Ishikawa (cell line): ENCODE measurements at regions not wholly inside any gene's neighbourhood (a gene's known extent, or its start where the extent isn't known, plus 50 kb on each side); places are given as distances from the start of the nearest gene placed in this dataset.

Experiments used
- CEBPB ChIP-seq: IDR thresholded peaks from 2 replicates; pipeline ENCODE4 v1.6.1; 2012
- CREB1 ChIP-seq: IDR thresholded peaks from 2 replicates; pipeline ENCODE4 v1.6.1; 2012; ENCODE audit warnings: low read depth
- EGR1 ChIP-seq: IDR thresholded peaks from 2 replicates; pipeline ENCODE4 v1.6.1; 2012
- EP300 ChIP-seq: IDR thresholded peaks from 2 replicates; pipeline ENCODE4 v1.6.1; 2012; ENCODE audit warnings: borderline replicate concordance
- FOXM1 ChIP-seq: IDR thresholded peaks from 2 replicates; pipeline ENCODE4 v1.6.1; 2012; ENCODE audit warnings: low read depth, borderline replicate concordance
- MAX ChIP-seq: IDR thresholded peaks from 2 replicates; pipeline ENCODE4 v1.6.1; 2012
- NFIC ChIP-seq: IDR thresholded peaks from 2 replicates; pipeline ENCODE4 v1.6.1; 2012
- RAD21 ChIP-seq: IDR thresholded peaks from 2 replicates; pipeline ENCODE4 v1.6.1; 2012; ENCODE audit warnings: low read depth
- REST ChIP-seq: IDR thresholded peaks from 2 replicates; pipeline ENCODE4 v1.6.1; 2012; ENCODE audit warnings: low read depth, mild to moderate bottlenecking
- TAF1 ChIP-seq: IDR thresholded peaks from 2 replicates; pipeline ENCODE4 v1.6.1; 2012; ENCODE audit warnings: low read depth, mild to moderate bottlenecking
- TCF12 ChIP-seq: IDR thresholded peaks from 2 replicates; pipeline ENCODE4 v1.6.1; 2012; ENCODE audit warnings: low read depth
- TEAD4 ChIP-seq: IDR thresholded peaks from 2 replicates; pipeline ENCODE4 v1.6.1; 2012
- YY1 ChIP-seq: IDR thresholded peaks from 2 replicates; pipeline ENCODE4 v1.6.1; 2012; ENCODE audit warnings: low read depth
- ZBTB7A ChIP-seq: IDR thresholded peaks from 2 replicates; pipeline ENCODE4 v1.6.1; 2012; ENCODE audit warnings: low read depth
- TF ChIP-seq, protein P1 (sequence below): IDR thresholded peaks from 2 replicates; pipeline ENCODE4 v1.6.1; 2012

DNA sequence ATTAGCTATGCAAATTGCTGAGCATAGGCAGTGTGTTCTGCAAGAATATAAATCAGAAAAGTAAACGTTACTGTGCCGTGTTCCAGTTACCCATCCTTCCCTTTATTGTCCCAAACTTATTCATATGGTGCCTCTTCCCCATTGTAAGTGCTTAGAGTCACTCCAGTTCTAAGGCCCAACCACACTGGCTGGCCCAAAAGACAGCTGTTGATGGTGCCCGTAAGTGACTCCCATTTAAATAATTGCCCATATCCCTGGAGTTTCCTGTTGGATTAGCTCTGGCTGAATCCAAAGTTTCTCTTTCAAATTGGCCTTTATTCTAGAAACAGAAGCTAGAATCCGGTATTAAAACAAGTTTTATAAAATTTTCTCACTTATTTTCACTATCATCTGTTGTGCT lies 400.1 kb upstream of the DDHD1 start:
- TF ChIP-seq TAF1 = no peak
- TF ChIP-seq CEBPB = no peak
- no peak for TF ChIP-seq REST
- no peak for TF ChIP-seq TCF12
- TF ChIP-seq MAX = no peak
- TF ChIP-seq EGR1 = no peak
- TF ChIP-seq YY1 = no peak
- TF ChIP-seq TEAD4 = no peak
- no peak for TF ChIP-seq NFIC
- TF ChIP-seq, protein P1, sequence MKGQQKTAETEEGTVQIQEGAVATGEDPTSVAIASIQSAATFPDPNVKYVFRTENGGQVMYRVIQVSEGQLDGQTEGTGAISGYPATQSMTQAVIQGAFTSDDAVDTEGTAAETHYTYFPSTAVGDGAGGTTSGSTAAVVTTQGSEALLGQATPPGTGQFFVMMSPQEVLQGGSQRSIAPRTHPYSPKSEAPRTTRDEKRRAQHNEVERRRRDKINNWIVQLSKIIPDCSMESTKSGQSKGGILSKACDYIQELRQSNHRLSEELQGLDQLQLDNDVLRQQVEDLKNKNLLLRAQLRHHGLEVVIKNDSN = no peak
- TF ChIP-seq EP300 = no peak
- no peak for TF ChIP-seq CREB1
- no peak for TF ChIP-seq ZBTB7A
- TF ChIP-seq RAD21 = no peak
- TF ChIP-seq FOXM1 = no peak

DNA sequence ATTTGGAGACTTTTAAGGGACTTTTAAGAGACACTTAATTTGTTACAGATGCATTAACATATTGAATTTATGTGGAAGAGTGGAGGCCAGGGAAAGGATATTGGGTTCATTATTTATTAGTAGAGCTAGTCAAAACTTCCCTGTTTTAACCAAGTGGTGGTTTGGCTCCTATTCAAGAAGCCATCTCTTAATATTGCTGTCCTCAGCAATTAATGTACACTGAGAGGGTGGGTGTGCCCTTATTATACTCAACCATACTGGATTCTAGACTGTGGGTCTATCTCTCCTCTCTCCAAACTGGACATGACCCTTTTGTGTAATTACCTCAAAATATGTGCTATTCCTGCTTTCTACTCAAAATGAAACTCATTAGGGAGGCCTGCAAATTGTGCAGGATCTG lies 398.7 kb upstream of the DDHD1 start:
- no peak for TF ChIP-seq YY1
- TF ChIP-seq EP300 = no peak
- TF ChIP-seq CEBPB = no peak
- TF ChIP-seq MAX = no peak
- TF ChIP-seq FOXM1 = no peak
- no peak for TF ChIP-seq RAD21
- no peak for TF ChIP-seq REST
- no peak for TF ChIP-seq TAF1
- no peak for TF ChIP-seq TCF12
- no peak for TF ChIP-seq CREB1
- no peak for TF ChIP-seq ZBTB7A
- no peak for TF ChIP-seq NFIC
- no peak for TF ChIP-seq EGR1
- no peak for TF ChIP-seq TEAD4
- TF ChIP-seq, protein P1 = no peak

DNA sequence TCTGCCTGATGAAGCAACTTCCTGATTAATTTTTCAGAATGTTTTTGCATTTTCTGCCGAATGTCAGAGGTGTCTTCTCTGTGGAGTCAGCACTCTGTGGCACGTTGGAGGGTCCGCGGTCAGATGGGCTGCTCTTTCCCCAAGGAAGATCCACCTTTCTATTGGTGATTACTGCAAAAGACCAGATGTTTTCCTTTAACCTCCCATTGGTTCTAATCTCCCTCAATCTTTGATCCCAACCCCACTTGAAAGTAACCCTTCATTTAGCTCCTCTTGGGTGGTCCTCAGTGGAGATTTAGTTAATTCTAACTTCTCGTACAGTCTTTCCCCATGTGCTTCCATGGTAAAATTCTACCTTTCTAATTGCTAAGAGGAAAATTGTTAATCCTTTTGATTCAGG lies 397.7 kb upstream of the DDHD1 start:
- no peak for TF ChIP-seq REST
- no peak for TF ChIP-seq RAD21
- TF ChIP-seq EGR1 = no peak
- no peak for TF ChIP-seq ZBTB7A
- no peak for TF ChIP-seq TAF1
- TF ChIP-seq TEAD4 = no peak
- TF ChIP-seq FOXM1 = no peak
- no peak for TF ChIP-seq NFIC
- TF ChIP-seq TCF12 = no peak
- TF ChIP-seq MAX = no peak
- TF ChIP-seq CREB1 = no peak
- TF ChIP-seq YY1 = no peak
- no peak for TF ChIP-seq EP300
- TF ChIP-seq, protein P1 = no peak

DNA sequence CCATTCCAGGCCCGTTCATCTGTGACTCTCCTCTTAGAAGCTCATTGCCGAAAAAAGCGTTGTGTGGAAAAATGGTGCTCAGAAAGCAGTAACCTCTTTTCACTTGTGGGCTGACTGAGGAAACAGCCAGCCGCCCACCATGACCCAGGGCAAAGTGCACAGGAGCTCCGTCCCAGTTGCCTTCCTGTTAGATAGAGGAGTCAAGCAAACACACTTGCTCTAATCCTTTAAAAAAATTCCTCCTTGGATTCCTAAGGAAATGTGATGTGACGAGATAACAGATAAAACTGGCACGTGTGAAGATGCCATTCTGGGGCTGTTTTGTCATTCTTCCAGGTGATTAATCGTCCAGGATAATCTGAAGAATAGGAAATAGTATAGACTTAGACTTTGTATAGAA lies 396.8 kb upstream of the DDHD1 start:
- TF ChIP-seq TCF12 = no peak
- no peak for TF ChIP-seq MAX
- TF ChIP-seq ZBTB7A = no peak
- no peak for TF ChIP-seq TEAD4
- TF ChIP-seq, protein P1 = no peak
- no peak for TF ChIP-seq NFIC
